WTC11 (cell line): ENCODE measurements at regions not wholly inside any gene's neighbourhood (a gene's known extent, or its start where the extent isn't known, plus 50 kb on each side); places are given as distances from the start of the nearest gene placed in this dataset.

ENCODE experiments used
- ATAC-seq: fragments of 200-7000 bp; cut with Tn5 transposase; 2 replicates; pipeline ENCODE4 v1.10.0; 2021; ENCODE audit warnings: mild to moderate bottlenecking, moderate library complexity
- CTCF ChIA-PET: fragments of 300-600 bp; sonication (Branson Sonifier 250); formaldehyde crosslinking; loops from one replicate; lab custom pipeline; 2021; ENCODE audit warnings: antibody characterized with exemption; lab: Charles Lee
- POLR2A ChIA-PET: fragments of 350-600 bp; sonication (Branson Sonifier 250); formaldehyde crosslinking; loops from one replicate; lab custom pipeline; 2021; ENCODE audit warnings: antibody characterized with exemption; lab: Charles Lee
- DNase-seq: peaks from one replicate; pipeline ENCODE4 v3.0.0; 2021; ENCODE audit warnings: low spot score
- H3K27ac Mint-ChIP-seq: 2 replicates; pipeline ENCODE4 v1.8.0; 2021; ENCODE audit warnings: mixed read lengths
- H3K27me3 Mint-ChIP-seq: 2 replicates; pipeline ENCODE4 v1.8.0; 2021; ENCODE audit warnings: low read depth, mild to moderate bottlenecking, moderate library complexity, mixed read lengths
- H3K36me3 Mint-ChIP-seq: 2 replicates; pipeline ENCODE4 v1.8.0; 2021; ENCODE audit warnings: mixed read lengths
- H3K4me1 Mint-ChIP-seq: 2 replicates; pipeline ENCODE4 v1.8.0; 2022; ENCODE audit warnings: mixed read lengths
- H3K4me3 Mint-ChIP-seq: 2 replicates; pipeline ENCODE4 v1.8.0; 2021; ENCODE audit warnings: mild to moderate bottlenecking, moderate library complexity, mixed read lengths
- H3K9me3 Mint-ChIP-seq: 2 replicates; pipeline ENCODE4 v1.8.0; 2021; ENCODE audit warnings: mixed read lengths
- ATF1 ChIP-seq: sonication (generic); formaldehyde crosslinking; IDR thresholded peaks from 2 replicates; pipeline ENCODE4 v1.8.1; 2023; ENCODE audit warnings: mild to moderate bottlenecking, moderate library complexity, missing genetic modification reagents
- CBFB ChIP-seq: sonication (generic); formaldehyde crosslinking; IDR thresholded peaks from 2 replicates; pipeline ENCODE4 v1.8.1; 2022; ENCODE audit warnings: mild to moderate bottlenecking, low read depth, missing genetic modification reagents
- CREM ChIP-seq: sonication (generic); formaldehyde crosslinking; IDR thresholded peaks from 2 replicates; pipeline ENCODE4 v1.8.1; 2022; ENCODE audit warnings: mild to moderate bottlenecking, missing genetic modification reagents, moderate library complexity
- FOXP4 ChIP-seq: sonication (generic); formaldehyde crosslinking; IDR thresholded peaks from 2 replicates; pipeline ENCODE4 v1.8.0; 2022; ENCODE audit warnings: mild to moderate bottlenecking, missing genetic modification reagents
- JAZF1 ChIP-seq: fragments of 250-450 bp; sonication (Bioruptor Pico); IDR thresholded peaks from 2 replicates; pipeline ENCODE4 v1.9.0; 2021; ENCODE audit warnings: moderate library complexity, mild to moderate bottlenecking, inconsistent platforms
- JUN ChIP-seq: sonication (generic); formaldehyde crosslinking; IDR thresholded peaks from 2 replicates; pipeline ENCODE4 v1.8.0; 2023; ENCODE audit warnings: mild to moderate bottlenecking, missing genetic modification reagents
- KAT7 ChIP-seq: sonication (generic); formaldehyde crosslinking; IDR thresholded peaks from 2 replicates; pipeline ENCODE4 v1.8.1; 2023; ENCODE audit warnings: missing genetic modification reagents, mild to moderate bottlenecking, borderline replicate concordance
- NFYB ChIP-seq: sonication (generic); formaldehyde crosslinking; conservative IDR thresholded peaks from 2 replicates; pipeline ENCODE4 v1.8.0; 2022; ENCODE audit warnings: low read depth, missing genetic modification reagents
- PRRX2 ChIP-seq: fragments of 250-450 bp; sonication (Bioruptor Pico); IDR thresholded peaks from 2 replicates; pipeline ENCODE4 v1.8.0; 2021; ENCODE audit warnings: mild to moderate bottlenecking
- RORB ChIP-seq: fragments of 250-450 bp; sonication (Bioruptor Pico); IDR thresholded peaks from 2 replicates; pipeline ENCODE4 v1.9.0; 2021; ENCODE audit warnings: mild to moderate bottlenecking
- USF2 ChIP-seq: sonication (generic); formaldehyde crosslinking; IDR thresholded peaks from 2 replicates; pipeline ENCODE4 v1.8.1; 2023; ENCODE audit warnings: mild to moderate bottlenecking, missing genetic modification reagents, moderate library complexity
- ZMAT4 ChIP-seq: fragments of 250-450 bp; sonication (Bioruptor Pico); IDR thresholded peaks from 2 replicates; pipeline ENCODE4 v1.9.0; 2021; ENCODE audit warnings: mild to moderate bottlenecking
- ZNF423 ChIP-seq: fragments of 250-450 bp; sonication (Bioruptor Pico); IDR thresholded peaks from 2 replicates; pipeline ENCODE4 v2.1.2; 2022; ENCODE audit warnings: mild to moderate bottlenecking, moderate library complexity
- ZNF671 ChIP-seq: fragments of 250-450 bp; sonication (Bioruptor Pico); IDR thresholded peaks from 2 replicates; pipeline ENCODE4 v1.8.0; 2021; ENCODE audit warnings: mild to moderate bottlenecking
- TF ChIP-seq, protein P1 (sequence below): fragments of 250-450 bp; sonication (Bioruptor Pico); IDR thresholded peaks from 2 replicates; pipeline ENCODE4 v1.9.0; 2021; ENCODE audit warnings: moderate library complexity, mild to moderate bottlenecking, inconsistent platforms, borderline replicate concordance
- TF ChIP-seq, protein P2 (sequence below): sonication (generic); formaldehyde crosslinking; IDR thresholded peaks from 2 replicates; pipeline ENCODE4 v1.8.1; 2022; ENCODE audit warnings: low read depth, mild to moderate bottlenecking, moderate library complexity, missing genetic modification reagents, borderline replicate concordance
- TF ChIP-seq, protein P3 (sequence below): fragments of 250-450 bp; sonication (Bioruptor Pico); conservative IDR thresholded peaks from 2 replicates; pipeline ENCODE4 v1.9.0; 2021; ENCODE audit warnings: mild to moderate bottlenecking

DNA sequence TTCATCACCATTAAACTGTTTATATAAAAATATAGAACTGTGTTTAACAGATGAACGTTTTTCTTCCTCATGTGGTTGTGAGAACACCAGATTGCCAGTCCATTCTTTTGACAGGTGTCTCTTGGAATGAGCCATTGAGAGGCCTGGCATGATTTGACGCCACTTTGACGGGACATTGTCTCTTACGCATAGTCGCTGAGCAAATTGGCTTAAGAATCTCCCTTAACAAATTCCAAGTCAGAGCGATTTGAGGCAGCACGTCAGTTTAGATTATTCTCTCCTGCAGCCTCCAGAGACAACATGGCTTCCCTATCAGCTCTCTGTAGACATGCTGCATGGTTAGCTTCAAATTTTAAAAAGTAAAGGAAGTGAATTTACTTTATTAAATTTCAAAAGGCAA, 510.7 kb upstream of the ACO1 start:
- Mint-ChIP-seq H3K4me1 (no peaks in the 10 kb centered on the region), H3K27me3 (no peaks in the 10 kb centered on the region), H3K9me3 (no peaks in the 10 kb centered on the region), H3K36me3 (no peaks in the 10 kb centered on the region), H3K4me3 (no peak overlapping the region), H3K27ac (no peak overlapping the region)
- DNase-seq, result no peak
- ChIA-PET CTCF (no interaction called here), POLR2A (no interaction called here)
- TF ChIP-seq ZMAT4 (CRISPR knock-in tag), result no peak
- TF ChIP-seq PRRX2 (CRISPR knock-in tag), result no peak
- TF ChIP-seq USF2 (CRISPR knock-in tag), result no peak
- no peak for TF ChIP-seq NFYB (CRISPR knock-in tag)
- no peak for TF ChIP-seq RORB (CRISPR knock-in tag)
- TF ChIP-seq, protein P1, sequence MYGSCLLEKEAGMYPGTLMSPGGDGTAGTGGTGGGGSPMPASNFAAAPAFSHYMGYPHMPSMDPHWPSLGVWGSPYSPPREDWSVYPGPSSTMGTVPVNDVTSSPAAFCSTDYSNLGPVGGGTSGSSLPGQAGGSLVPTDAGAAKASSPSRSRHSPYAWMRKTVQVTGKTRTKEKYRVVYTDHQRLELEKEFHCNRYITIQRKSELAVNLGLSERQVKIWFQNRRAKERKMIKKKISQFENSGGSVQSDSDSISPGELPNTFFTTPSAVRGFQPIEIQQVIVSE (CRISPR knock-in tag), result no peak
- TF ChIP-seq ZNF671 (CRISPR knock-in tag), result no peak
- TF ChIP-seq, protein P2, sequence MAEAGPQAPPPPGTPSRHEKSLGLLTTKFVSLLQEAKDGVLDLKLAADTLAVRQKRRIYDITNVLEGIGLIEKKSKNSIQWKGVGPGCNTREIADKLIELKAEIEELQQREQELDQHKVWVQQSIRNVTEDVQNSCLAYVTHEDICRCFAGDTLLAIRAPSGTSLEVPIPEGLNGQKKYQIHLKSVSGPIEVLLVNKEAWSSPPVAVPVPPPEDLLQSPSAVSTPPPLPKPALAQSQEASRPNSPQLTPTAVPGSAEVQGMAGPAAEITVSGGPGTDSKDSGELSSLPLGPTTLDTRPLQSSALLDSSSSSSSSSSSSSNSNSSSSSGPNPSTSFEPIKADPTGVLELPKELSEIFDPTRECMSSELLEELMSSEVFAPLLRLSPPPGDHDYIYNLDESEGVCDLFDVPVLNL (CRISPR knock-in tag), result no peak
- TF ChIP-seq JAZF1 (CRISPR knock-in tag), result no peak
- no peak for ATAC-seq

- ATAC-seq, result no peak
These were observed 490.4 kb upstream of the ACO1 start for GRCh38 chr9:31894008-31894407.

More at GRCh38 chr9:31894008-31894407, 490.4 kb upstream of the ACO1 start:
- Mint-ChIP-seq H3K36me3 (peaks cover 9% of the 10 kb centered on the region), H3K27me3 (no peaks in the 10 kb centered on the region), H3K9me3 (peaks cover 24% of the 10 kb centered on the region), H3K4me1 (no peaks in the 10 kb centered on the region), H3K27ac (no peak overlapping the region), H3K4me3 (no peak overlapping the region)
- POLR2A ChIA-PET, result no interaction called here
- no peak for DNase-seq
- no peak for TF ChIP-seq CREM
- TF ChIP-seq ZMAT4 (CRISPR knock-in tag), result no peak
- no peak for TF ChIP-seq FOXP4
- TF ChIP-seq CBFB (CRISPR knock-in tag), result no peak
- TF ChIP-seq KAT7, result no peak
- TF ChIP-seq ZNF423 (CRISPR knock-in tag), result no peak
- no peak for TF ChIP-seq JUN (CRISPR knock-in tag)
- TF ChIP-seq ATF1 (CRISPR knock-in tag), result no peak
- TF ChIP-seq, protein P1 (CRISPR knock-in tag), result no peak
- TF ChIP-seq, protein P3, sequence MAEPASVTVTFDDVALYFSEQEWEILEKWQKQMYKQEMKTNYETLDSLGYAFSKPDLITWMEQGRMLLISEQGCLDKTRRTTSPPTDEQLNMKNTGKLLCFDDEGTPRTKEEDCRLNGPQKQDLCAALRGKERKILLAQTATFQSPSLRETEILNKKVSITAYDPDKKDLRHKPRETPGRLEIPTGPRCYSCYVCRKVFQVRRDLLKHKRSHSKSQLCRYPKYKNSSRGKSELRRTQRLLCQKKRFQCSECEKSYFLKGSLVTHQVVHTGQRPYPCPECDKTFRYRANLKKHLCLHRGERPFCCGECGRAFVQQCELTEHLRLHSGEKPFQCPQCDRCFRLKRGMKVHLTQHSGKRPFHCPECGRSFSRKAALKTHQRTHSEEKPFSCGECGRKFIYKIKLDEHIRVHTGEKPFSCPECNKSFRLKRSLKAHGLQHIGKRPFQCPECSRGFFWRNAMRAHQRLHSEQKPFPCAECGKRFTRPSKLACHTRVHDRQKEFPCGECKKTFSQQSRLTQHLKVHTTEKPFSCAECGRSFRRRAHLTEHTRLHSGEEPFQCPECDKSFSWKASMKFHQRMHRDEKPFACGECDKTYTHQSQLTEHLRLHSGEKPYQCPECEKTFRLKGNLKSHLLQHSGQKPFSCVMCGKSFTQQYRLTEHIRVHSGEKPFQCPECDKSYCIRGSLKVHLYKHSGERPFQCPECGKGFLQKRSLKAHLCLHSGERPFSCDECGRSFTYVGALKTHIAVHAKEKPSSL (CRISPR knock-in tag), result no peak
- CTCF ChIA-PET, result no interaction called here
